WTC11 (cell line): ENCODE measurements at regions not wholly inside any gene's neighbourhood (a gene's known extent, or its start where the extent isn't known, plus 50 kb on each side); places are given as distances from the start of the nearest gene placed in this dataset.

Experiments used
- ATAC-seq: fragments of 200-7000 bp; cut with Tn5 transposase; 2 replicates; pipeline ENCODE4 v1.10.0; 2021; ENCODE audit warnings: mild to moderate bottlenecking, moderate library complexity
- CTCF ChIA-PET: fragments of 300-600 bp; sonication (Branson Sonifier 250); formaldehyde crosslinking; loops from one replicate; lab custom pipeline; 2021; ENCODE audit warnings: antibody characterized with exemption; lab: Charles Lee
- POLR2A ChIA-PET: fragments of 350-600 bp; sonication (Branson Sonifier 250); formaldehyde crosslinking; loops from one replicate; lab custom pipeline; 2021; ENCODE audit warnings: antibody characterized with exemption; lab: Charles Lee
- DNase-seq: peaks from one replicate; pipeline ENCODE4 v3.0.0; 2021; ENCODE audit warnings: low spot score
- H3K27ac Mint-ChIP-seq: 2 replicates; pipeline ENCODE4 v1.8.0; 2021; ENCODE audit warnings: mixed read lengths
- H3K27me3 Mint-ChIP-seq: 2 replicates; pipeline ENCODE4 v1.8.0; 2021; ENCODE audit warnings: low read depth, mild to moderate bottlenecking, moderate library complexity, mixed read lengths
- H3K36me3 Mint-ChIP-seq: 2 replicates; pipeline ENCODE4 v1.8.0; 2021; ENCODE audit warnings: mixed read lengths
- H3K4me1 Mint-ChIP-seq: 2 replicates; pipeline ENCODE4 v1.8.0; 2022; ENCODE audit warnings: mixed read lengths
- H3K4me3 Mint-ChIP-seq: 2 replicates; pipeline ENCODE4 v1.8.0; 2021; ENCODE audit warnings: mild to moderate bottlenecking, moderate library complexity, mixed read lengths
- H3K9me3 Mint-ChIP-seq: 2 replicates; pipeline ENCODE4 v1.8.0; 2021; ENCODE audit warnings: mixed read lengths
- AFF4 ChIP-seq: sonication (generic); formaldehyde crosslinking; IDR thresholded peaks from 2 replicates; pipeline ENCODE4 v1.8.1; 2023; ENCODE audit warnings: mild to moderate bottlenecking, missing genetic modification reagents, borderline replicate concordance
- AR ChIP-seq: fragments of 250-450 bp; sonication (Bioruptor Pico); IDR thresholded peaks from 2 replicates; pipeline ENCODE4 v1.9.0; 2021; ENCODE audit warnings: mild to moderate bottlenecking
- CBFB ChIP-seq: sonication (generic); formaldehyde crosslinking; IDR thresholded peaks from 2 replicates; pipeline ENCODE4 v1.8.1; 2022; ENCODE audit warnings: mild to moderate bottlenecking, low read depth, missing genetic modification reagents
- CREB1 ChIP-seq: sonication (generic); formaldehyde crosslinking; IDR thresholded peaks from 2 replicates; pipeline ENCODE4 v1.8.0; 2023; ENCODE audit warnings: mild to moderate bottlenecking, missing genetic modification reagents
- EMX1 ChIP-seq: fragments of 250-450 bp; sonication (Bioruptor Pico); IDR thresholded peaks from 2 replicates; pipeline ENCODE4 v1.8.0; 2021; ENCODE audit warnings: mild to moderate bottlenecking
- GABPB1 ChIP-seq: sonication (generic); formaldehyde crosslinking; IDR thresholded peaks from 2 replicates; pipeline ENCODE4 v1.8.1; 2023; ENCODE audit warnings: mild to moderate bottlenecking, missing genetic modification reagents
- HMGXB4 ChIP-seq: sonication (generic); formaldehyde crosslinking; IDR thresholded peaks from 2 replicates; pipeline ENCODE4 v1.8.1; 2023; ENCODE audit warnings: mild to moderate bottlenecking, moderate library complexity, missing genetic modification reagents
- MAX ChIP-seq: sonication (generic); formaldehyde crosslinking; IDR thresholded peaks from 2 replicates; pipeline ENCODE4 v1.8.0; 2022; ENCODE audit warnings: mild to moderate bottlenecking, missing genetic modification reagents
- MLX ChIP-seq: sonication (generic); formaldehyde crosslinking; IDR thresholded peaks from 2 replicates; pipeline ENCODE4 v1.8.1; 2023; ENCODE audit warnings: mild to moderate bottlenecking, missing genetic modification reagents, moderate library complexity
- NFE2L1 ChIP-seq: sonication (generic); formaldehyde crosslinking; IDR thresholded peaks from 2 replicates; pipeline ENCODE4 v1.8.1; 2023; ENCODE audit warnings: missing genetic modification reagents
- NR3C1 ChIP-seq: sonication (generic); formaldehyde crosslinking; conservative IDR thresholded peaks from 2 replicates; pipeline ENCODE4 v1.8.1; 2023; ENCODE audit warnings: low read depth, mild to moderate bottlenecking, missing genetic modification reagents
- PRDM15 ChIP-seq: sonication (generic); formaldehyde crosslinking; IDR thresholded peaks from 2 replicates; pipeline ENCODE4 v1.8.0; 2022; ENCODE audit warnings: missing genetic modification reagents
- USF1 ChIP-seq: sonication (generic); formaldehyde crosslinking; IDR thresholded peaks from 2 replicates; pipeline ENCODE4 v1.8.0; 2022; ENCODE audit warnings: mild to moderate bottlenecking, missing genetic modification reagents
- ZSCAN18 ChIP-seq: fragments of 250-450 bp; sonication (Bioruptor Pico); IDR thresholded peaks from 2 replicates; pipeline ENCODE4 v2.1.2; 2022; ENCODE audit warnings: mild to moderate bottlenecking, moderate library complexity

- Mint-ChIP-seq H3K27me3 (peaks cover 29% of the 10 kb centered on the region), H3K4me3 (no peak overlapping the region), H3K4me1 (no peaks in the 10 kb centered on the region), H3K36me3 (no peaks in the 10 kb centered on the region), H3K27ac (no peak overlapping the region), H3K9me3 (peaks cover 16% of the 10 kb centered on the region)
- TF ChIP-seq NFE2L1 = no peak
- TF ChIP-seq EMX1 (CRISPR knock-in tag) = no peak
- TF ChIP-seq GABPB1 (CRISPR knock-in tag) = no peak
- no peak for TF ChIP-seq USF1 (CRISPR knock-in tag)
- no peak for TF ChIP-seq MLX (CRISPR knock-in tag)
- TF ChIP-seq CREB1 (CRISPR knock-in tag) = no peak
- no peak for TF ChIP-seq AR (CRISPR knock-in tag)
- no peak for TF ChIP-seq MAX (CRISPR knock-in tag)
- TF ChIP-seq NR3C1 (CRISPR knock-in tag) = no peak
- no peak for TF ChIP-seq HMGXB4 (CRISPR knock-in tag)
- no peak for TF ChIP-seq PRDM15 (CRISPR knock-in tag)
- TF ChIP-seq CBFB = no peak
- TF ChIP-seq AFF4 (CRISPR knock-in tag) = no peak
- TF ChIP-seq ZSCAN18 (CRISPR knock-in tag) = no peak
- no peak for ATAC-seq
- DNase-seq = no peak
- ChIA-PET POLR2A (no interaction called here), CTCF (interaction anchor here (1.0 kb wide), 1 partner anchor 56 kb away, joined by 3 read pairs; no protein-coding TSS in a partner anchor)
Measured at GRCh38 chr1:34363447-34363846, 186.7 kb downstream of the C1orf94 start.
